LNCAP (cell line): ENCODE measurements at regions not wholly inside any gene's neighbourhood (a gene's known extent, or its start where the extent isn't known, plus 50 kb on each side); places are given as distances from the start of the nearest gene placed in this dataset.

ENCODE experiments used
- CTCF ChIP-seq: fragments of 450-650 bp; IDR thresholded peaks from 2 replicates; pipeline ENCODE4 v1.5.1; 2017; ENCODE audit warnings: mild to moderate bottlenecking

- TF ChIP-seq CTCF = no peak
These were observed 280.8 kb downstream of the SEC14L1 start for GRCh38 chr17:77421630-77421972.

DNA sequence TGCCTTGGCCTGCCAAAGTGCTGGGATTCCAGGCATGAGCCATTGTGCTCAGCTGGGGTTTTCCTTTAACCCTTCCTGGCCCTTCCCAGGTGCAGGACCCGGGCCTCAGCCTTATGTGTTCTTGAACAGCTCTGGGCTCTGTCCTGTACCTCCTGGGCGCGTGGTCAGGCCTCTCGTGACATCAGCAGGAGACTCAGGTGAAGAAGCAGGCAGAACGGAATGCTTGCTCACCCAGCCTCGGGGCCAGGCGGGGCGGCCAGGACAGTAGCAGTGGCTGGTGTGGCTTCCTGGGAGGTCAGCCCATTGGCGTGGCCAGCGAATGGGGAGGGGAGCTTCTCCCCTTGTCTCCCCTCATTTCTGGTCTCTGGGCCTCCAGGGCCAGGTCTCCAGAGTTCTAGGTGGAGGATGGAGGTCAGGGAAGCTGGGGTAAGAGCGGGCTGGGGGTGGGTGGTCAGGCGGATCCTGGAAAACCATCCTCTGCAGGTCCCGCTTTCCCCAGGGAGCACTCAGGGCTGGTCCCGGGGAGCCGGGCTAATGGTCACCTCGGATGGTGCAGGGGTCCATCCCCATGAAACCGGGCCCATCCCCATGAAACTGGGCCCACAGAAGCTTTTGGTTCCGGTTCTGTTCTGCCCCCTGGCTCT lies 281.5 kb downstream of the SEC14L1 start:
- no peak for TF ChIP-seq CTCF

DNA sequence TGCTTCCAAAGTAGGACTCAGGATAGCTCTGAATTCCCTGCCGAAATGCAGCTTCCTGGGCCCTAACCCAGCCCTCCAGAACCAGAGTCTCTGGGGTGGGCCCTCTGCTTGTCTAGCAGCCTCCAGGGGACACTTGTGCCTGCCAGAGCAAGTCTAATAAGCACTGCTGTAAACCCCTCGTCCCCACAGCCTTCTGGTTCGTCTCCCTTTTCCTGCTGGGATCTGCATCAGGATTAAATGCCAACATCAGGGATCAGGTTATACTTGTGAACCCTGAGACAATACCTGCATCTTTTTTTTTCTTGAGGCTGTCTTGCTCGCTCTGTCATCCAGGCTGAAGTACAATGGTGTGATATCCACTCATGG lies 282.0 kb downstream of the SEC14L1 start:
- TF ChIP-seq CTCF = no peak

DNA sequence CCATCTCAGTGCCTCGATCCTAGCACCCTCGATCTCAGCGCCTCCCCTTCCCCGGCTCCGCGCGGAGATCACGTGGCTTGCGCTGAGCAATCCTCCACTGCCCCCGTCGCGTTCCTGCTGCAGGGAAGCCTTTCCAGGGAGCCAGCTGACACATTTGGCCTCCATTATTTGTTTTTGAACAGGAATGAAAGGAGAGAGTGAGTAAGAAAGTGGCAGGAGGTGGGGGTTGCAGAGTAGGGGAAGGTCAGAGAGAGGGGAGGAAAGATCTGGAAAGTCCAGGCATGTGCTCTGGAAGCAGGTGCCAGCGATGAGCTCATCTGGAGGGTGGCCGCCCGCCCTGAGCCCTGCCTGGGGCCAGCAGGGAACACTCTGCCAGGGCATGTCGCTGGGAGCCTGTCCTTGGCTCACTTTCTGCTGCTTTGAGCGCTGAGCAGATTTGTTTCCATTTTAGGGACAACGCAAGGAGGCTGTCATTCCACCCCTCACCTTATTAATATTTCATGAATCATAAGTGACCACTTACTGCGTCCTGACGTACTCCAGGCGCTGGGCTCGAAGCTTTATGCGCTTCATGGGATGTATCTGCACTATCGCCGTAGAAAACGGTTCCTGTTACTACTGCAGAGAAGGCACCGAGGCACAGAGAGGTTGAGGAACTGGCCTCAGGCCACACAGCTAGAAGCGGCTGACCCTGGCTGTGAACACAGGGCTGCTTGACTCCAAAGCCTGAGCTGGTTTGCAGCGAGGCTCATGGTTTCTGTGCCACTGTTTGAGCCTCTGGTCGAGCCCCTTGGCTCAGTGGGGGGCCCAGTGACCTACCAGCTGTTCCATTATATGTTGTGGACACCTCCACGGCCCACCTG lies 283.1 kb downstream of the SEC14L1 start:
- TF ChIP-seq CTCF = no peak

- no peak for TF ChIP-seq CTCF
These were observed 284.0 kb downstream of the SEC14L1 start for GRCh38 chr17:77424585-77425344.

DNA sequence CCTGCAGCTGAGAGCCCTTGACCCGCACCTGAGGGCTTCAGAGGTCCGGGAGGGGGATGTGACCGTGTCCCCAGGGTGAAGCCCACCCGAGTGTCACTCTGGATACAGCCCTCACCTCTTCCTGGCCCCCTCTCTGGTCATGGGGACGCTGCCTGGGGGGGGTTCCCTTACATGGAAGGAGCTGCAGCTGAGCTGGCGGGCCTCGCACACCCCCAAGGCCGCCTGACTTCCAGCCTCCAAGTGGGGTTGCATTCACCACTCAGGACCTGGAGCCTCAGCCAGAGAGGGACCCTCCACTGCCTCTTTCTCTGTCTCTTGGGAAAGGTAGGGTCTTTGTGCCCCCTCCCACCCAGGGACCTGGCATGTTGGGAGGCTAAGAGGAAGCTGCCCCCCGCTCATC lies 284.6 kb downstream of the SEC14L1 start:
- no peak for TF ChIP-seq CTCF

- no peak for TF ChIP-seq CTCF
These were observed 285.2 kb downstream of the SEC14L1 start for GRCh38 chr17:77425791-77426641.
